SK-N-SH treated with all-trans-retinoic acid at 6 μM for 48 hours (cell line): ENCODE measurements at regions not wholly inside any gene's neighbourhood (a gene's known extent, or its start where the extent isn't known, plus 50 kb on each side); places are given as distances from the start of the nearest gene placed in this dataset.

ENCODE experiments used
- ARNTL ChIP-seq: fragments of 450-650 bp; formaldehyde crosslinking; IDR thresholded peaks from 2 replicates; pipeline ENCODE4 v1.5.0; 2020; ENCODE audit warnings: low read depth, mild to moderate bottlenecking, moderate library complexity, borderline replicate concordance
- ESRRG ChIP-seq: fragments of 250-450 bp; sonication (Bioruptor Pico); IDR thresholded peaks from 2 replicates; pipeline ENCODE4 v1.6.1; 2021; ENCODE audit warnings: mild to moderate bottlenecking
- TCF4 ChIP-seq: fragments of 250-450 bp; sonication (Bioruptor Pico); IDR thresholded peaks from 2 replicates; pipeline ENCODE4 v1.8.0; 2021; ENCODE audit warnings: mild to moderate bottlenecking, moderate library complexity, borderline replicate concordance
- TOX ChIP-seq: fragments of 250-450 bp; sonication (Bioruptor Pico); IDR thresholded peaks from 2 replicates; pipeline ENCODE4 v1.8.0; 2021; ENCODE audit warnings: mild to moderate bottlenecking, moderate library complexity, borderline replicate concordance
- TF ChIP-seq, protein P1 (sequence below): fragments of 250-450 bp; sonication (Bioruptor Pico); IDR thresholded peaks from 2 replicates; pipeline ENCODE4 v1.5.0; 2020; ENCODE audit warnings: mild to moderate bottlenecking, moderate library complexity

DNA sequence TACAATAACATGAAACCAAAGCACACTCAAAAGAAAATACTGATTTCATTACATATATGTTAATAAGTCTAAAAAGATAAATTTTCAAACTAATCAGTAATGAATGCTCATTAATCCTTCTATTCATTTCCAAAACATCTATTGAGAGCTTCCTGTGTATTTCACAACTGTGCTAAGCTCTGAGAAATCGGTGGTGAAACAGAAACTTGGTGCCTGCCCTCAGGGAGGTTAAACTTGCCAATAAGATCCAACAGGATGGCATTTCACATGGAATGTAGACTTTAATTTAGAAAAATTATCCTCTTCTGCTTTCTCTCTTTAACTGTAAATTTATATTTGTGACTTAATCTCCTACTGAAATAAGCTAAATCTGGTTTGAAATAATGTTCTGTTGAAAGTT, 70.9 kb upstream of the SLC38A4 start:
- TF ChIP-seq TCF4 (CRISPR knock-in tag) (no peak), TOX (no peak), ARNTL (CRISPR knock-in tag) (no peak), ESRRG (CRISPR knock-in tag) (no peak)
- TF ChIP-seq, protein P1, sequence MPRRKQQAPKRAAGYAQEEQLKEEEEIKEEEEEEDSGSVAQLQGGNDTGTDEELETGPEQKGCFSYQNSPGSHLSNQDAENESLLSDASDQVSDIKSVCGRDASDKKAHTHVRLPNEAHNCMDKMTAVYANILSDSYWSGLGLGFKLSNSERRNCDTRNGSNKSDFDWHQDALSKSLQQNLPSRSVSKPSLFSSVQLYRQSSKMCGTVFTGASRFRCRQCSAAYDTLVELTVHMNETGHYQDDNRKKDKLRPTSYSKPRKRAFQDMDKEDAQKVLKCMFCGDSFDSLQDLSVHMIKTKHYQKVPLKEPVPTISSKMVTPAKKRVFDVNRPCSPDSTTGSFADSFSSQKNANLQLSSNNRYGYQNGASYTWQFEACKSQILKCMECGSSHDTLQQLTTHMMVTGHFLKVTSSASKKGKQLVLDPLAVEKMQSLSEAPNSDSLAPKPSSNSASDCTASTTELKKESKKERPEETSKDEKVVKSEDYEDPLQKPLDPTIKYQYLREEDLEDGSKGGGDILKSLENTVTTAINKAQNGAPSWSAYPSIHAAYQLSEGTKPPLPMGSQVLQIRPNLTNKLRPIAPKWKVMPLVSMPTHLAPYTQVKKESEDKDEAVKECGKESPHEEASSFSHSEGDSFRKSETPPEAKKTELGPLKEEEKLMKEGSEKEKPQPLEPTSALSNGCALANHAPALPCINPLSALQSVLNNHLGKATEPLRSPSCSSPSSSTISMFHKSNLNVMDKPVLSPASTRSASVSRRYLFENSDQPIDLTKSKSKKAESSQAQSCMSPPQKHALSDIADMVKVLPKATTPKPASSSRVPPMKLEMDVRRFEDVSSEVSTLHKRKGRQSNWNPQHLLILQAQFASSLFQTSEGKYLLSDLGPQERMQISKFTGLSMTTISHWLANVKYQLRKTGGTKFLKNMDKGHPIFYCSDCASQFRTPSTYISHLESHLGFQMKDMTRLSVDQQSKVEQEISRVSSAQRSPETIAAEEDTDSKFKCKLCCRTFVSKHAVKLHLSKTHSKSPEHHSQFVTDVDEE (CRISPR knock-in tag): no peak
